GM19238 (cell line): ENCODE measurements at regions not wholly inside any gene's neighbourhood (a gene's known extent, or its start where the extent isn't known, plus 50 kb on each side); places are given as distances from the start of the nearest gene placed in this dataset.
A peak's percentile ranks its signal among the peaks of the same experiment; 100 is the strongest.

Experiments
- DNase-seq: peaks from one replicate; pipeline ENCODE4 v3.0.0; 2011; ENCODE audit warnings: low spot score; ENCODE audit not compliant: insufficient read length

GRCh38 chr1:239920214-239920613 is 171.5 kb upstream of the FMN2 start:
- no peak for DNase-seq

GRCh38 chr1:239922778-239923522 is 168.7 kb upstream of the FMN2 start:
- DNase-seq: no peak

GRCh38 chr1:239924741-239925350 is 166.8 kb upstream of the FMN2 start:
- no peak for DNase-seq

GRCh38 chr1:239926184-239926583 is 165.5 kb upstream of the FMN2 start:
- DNase-seq: no peak

GRCh38 chr1:239929317-239929716 is 162.4 kb upstream of the FMN2 start:
- DNase-seq: no peak

- no peak for DNase-seq
These were observed 160.9 kb upstream of the FMN2 start for GRCh38 chr1:239930686-239931262.

- no peak for DNase-seq
These were observed 160.3 kb upstream of the FMN2 start for GRCh38 chr1:239931341-239931740.

GRCh38 chr1:239939602-239940001 is 152.1 kb upstream of the FMN2 start:
- no peak for DNase-seq

GRCh38 chr1:239943761-239944160 is 147.9 kb upstream of the FMN2 start:
- no peak for DNase-seq

GRCh38 chr1:239944666-239945065 is 147.0 kb upstream of the FMN2 start:
- DNase-seq: no peak

GRCh38 chr1:239947801-239948200 is 143.9 kb upstream of the FMN2 start:
- DNase-seq: no peak

GRCh38 chr1:239951511-239952140 is 140.1 kb upstream of the FMN2 start:
- DNase-seq: no peak

GRCh38 chr1:239952348-239953308 is 139.1 kb upstream of the FMN2 start:
- DNase-seq: no peak

GRCh38 chr1:239954836-239955235 is 136.8 kb upstream of the FMN2 start:
- DNase-seq: no peak

GRCh38 chr1:239955431-239955830 is 136.3 kb upstream of the FMN2 start:
- no peak for DNase-seq

- no peak for DNase-seq
These were observed 135.4 kb upstream of the FMN2 start for GRCh38 chr1:239956263-239956662.

- DNase-seq: no peak
These were observed 133.6 kb upstream of the FMN2 start for GRCh38 chr1:239958063-239958462.

GRCh38 chr1:239960366-239960765 is 131.3 kb upstream of the FMN2 start:
- DNase-seq: no peak

GRCh38 chr1:239963856-239964255 is 127.8 kb upstream of the FMN2 start:
- DNase-seq: no peak

- DNase-seq: peak; percentile 33
These were observed 115.3 kb upstream of the FMN2 start for GRCh38 chr1:239976130-239976968.
